ENCODE measurements at regions not wholly inside any gene's neighbourhood (a gene's known extent, or its start where the extent isn't known, plus 50 kb on each side); places are given as distances from the start of the nearest gene placed in this dataset.
"Not testable (repeated sequence)": the region's sequence is repeated elsewhere in the genome, so short reads cannot be mapped to it uniquely, and the experiment has no call there.

GRCh38 chr22:44628835-44629234 is 73.2 kb upstream of the PRR5 start:
- no peak for DNase-seq

GRCh38 chr22:44628273-44628672 is 73.7 kb upstream of the PRR5 start:
- DNase-seq, result no peak

- DNase-seq, result no peak
These were observed 74.4 kb upstream of the PRR5 start for GRCh38 chr22:44627521-44628139.

GRCh38 chr22:44625981-44626687 is 75.9 kb upstream of the PRR5 start:
- peak; percentile 90 for DNase-seq

GRCh38 chr22:44625421-44625760 is 76.6 kb upstream of the PRR5 start:
- DNase-seq, result no peak

- DNase-seq, result no peak
These were observed 77.1 kb upstream of the PRR5 start for GRCh38 chr22:44624689-44625420.

GRCh38 chr22:44623771-44624510 is 78.1 kb upstream of the PRR5 start:
- DNase-seq, result no peak

- DNase-seq, result no peak
These were observed 79.3 kb upstream of the PRR5 start for GRCh38 chr22:44622679-44623078.

- DNase-seq, result no peak
These were observed 79.9 kb upstream of the PRR5 start for GRCh38 chr22:44622147-44622427.

GRCh38 chr22:44621401-44622146 is 80.4 kb upstream of the PRR5 start:
- DNase-seq, result no peak

- no peak for DNase-seq
These were observed 81.2 kb upstream of the PRR5 start for GRCh38 chr22:44620841-44621257.

GRCh38 chr22:44620129-44620840 is 81.7 kb upstream of the PRR5 start:
- peak; percentile 84 for DNase-seq

- not testable (repeated sequence) for DNase-seq
These were observed 82.4 kb upstream of the PRR5 start for GRCh38 chr22:44619560-44620128.

GRCh38 chr22:44618910-44619309 is 83.1 kb upstream of the PRR5 start:
- not testable (repeated sequence) for DNase-seq

- no peak for DNase-seq
These were observed 83.6 kb upstream of the PRR5 start for GRCh38 chr22:44618400-44618799.

- DNase-seq, result no peak
These were observed 84.2 kb upstream of the PRR5 start for GRCh38 chr22:44617828-44618227.

- DNase-seq, result no peak
These were observed 84.9 kb upstream of the PRR5 start for GRCh38 chr22:44616882-44617655.

- DNase-seq, result no peak
These were observed 85.5 kb upstream of the PRR5 start for GRCh38 chr22:44616461-44616860.

- DNase-seq, result no peak
These were observed 86.3 kb upstream of the PRR5 start for GRCh38 chr22:44615602-44616180.

- no peak for DNase-seq
These were observed 86.9 kb upstream of the PRR5 start for GRCh38 chr22:44615146-44615545.

- DNase-seq, result no peak
These were observed 88.8 kb upstream of the PRR5 start for GRCh38 chr22:44613196-44613595.

Measured in right forelimb (tissue), 1 donor.